ENCODE measurements at regions not wholly inside any gene's neighbourhood (a gene's known extent, or its start where the extent isn't known, plus 50 kb on each side); places are given as distances from the start of the nearest gene placed in this dataset.

DNA sequence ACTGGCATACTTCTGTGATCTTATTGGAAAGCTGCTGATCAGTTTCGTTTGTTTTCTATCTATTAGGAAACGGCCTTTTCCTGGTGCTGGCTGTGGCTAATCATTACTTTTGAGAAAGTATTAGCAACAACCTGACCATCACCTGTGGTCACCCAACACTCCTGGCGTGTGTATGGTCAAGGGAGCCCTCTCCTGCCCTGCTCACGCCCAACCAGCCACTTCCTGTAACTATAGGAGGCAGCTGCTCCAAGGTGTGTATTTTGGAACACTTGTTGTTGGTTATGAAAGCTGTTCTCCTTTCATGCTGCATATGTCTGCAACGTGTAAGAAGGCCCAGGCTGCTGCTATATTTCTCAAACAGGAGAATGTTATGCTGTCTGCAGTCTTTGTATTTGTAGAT, 1582.8 kb downstream of the AACS start:
- TF ChIP-seq, protein P1, sequence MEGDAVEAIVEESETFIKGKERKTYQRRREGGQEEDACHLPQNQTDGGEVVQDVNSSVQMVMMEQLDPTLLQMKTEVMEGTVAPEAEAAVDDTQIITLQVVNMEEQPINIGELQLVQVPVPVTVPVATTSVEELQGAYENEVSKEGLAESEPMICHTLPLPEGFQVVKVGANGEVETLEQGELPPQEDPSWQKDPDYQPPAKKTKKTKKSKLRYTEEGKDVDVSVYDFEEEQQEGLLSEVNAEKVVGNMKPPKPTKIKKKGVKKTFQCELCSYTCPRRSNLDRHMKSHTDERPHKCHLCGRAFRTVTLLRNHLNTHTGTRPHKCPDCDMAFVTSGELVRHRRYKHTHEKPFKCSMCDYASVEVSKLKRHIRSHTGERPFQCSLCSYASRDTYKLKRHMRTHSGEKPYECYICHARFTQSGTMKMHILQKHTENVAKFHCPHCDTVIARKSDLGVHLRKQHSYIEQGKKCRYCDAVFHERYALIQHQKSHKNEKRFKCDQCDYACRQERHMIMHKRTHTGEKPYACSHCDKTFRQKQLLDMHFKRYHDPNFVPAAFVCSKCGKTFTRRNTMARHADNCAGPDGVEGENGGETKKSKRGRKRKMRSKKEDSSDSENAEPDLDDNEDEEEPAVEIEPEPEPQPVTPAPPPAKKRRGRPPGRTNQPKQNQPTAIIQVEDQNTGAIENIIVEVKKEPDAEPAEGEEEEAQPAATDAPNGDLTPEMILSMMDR (IDR thresholded peaks at IDR 0.05), result no peak
- no peak for TF ChIP-seq POLR2A (IDR thresholded peaks at IDR 0.05)
